Erythroblast (primary cell): ENCODE measurements at regions not wholly inside any gene's neighbourhood (a gene's known extent, or its start where the extent isn't known, plus 50 kb on each side); places are given as distances from the start of the nearest gene placed in this dataset.
"Not testable (repeated sequence)": the region's sequence is repeated elsewhere in the genome, so short reads cannot be mapped to it uniquely, and the experiment has no call there.

Source experiments
- DNase-seq, 2 experiments: peaks; one replicate each; lab custom pipeline; 2025; lab: John Stamatoyannopoulos, UW
- GATA1 ChIP-seq: IDR thresholded peaks from 2 replicates; pipeline ENCODE4 v1.6.1; 2011; ENCODE audit warnings: low read depth, mild to moderate bottlenecking, control low read depth, low read length, moderate library complexity
- POLR2A ChIP-seq: IDR thresholded peaks from 2 replicates; pipeline ENCODE4 v1.6.1; 2011; ENCODE audit warnings: mild to moderate bottlenecking, low read length

DNA sequence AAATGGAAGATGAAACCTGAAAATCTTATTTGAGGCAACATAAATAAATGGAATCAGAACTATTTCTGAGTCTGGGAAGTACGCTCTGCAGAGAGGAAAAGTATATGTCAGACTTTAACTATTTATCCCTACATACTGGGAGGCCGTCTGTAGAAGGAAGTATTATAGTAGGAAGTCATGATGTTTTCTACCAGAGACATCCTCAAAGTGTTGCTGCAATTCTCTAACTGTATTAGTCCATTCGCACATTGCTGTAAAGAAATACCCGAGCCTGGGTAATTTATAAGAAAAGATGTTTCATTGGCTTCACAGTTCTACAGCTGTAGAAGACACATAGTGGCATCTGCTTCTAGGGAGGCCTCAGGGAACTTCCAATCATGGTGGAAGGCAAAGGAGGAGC lies 88.7 kb upstream of the TBL1X start:
- TF ChIP-seq POLR2A (no peak), GATA1 (no peak)
- no peak for DNase-seq

DNA sequence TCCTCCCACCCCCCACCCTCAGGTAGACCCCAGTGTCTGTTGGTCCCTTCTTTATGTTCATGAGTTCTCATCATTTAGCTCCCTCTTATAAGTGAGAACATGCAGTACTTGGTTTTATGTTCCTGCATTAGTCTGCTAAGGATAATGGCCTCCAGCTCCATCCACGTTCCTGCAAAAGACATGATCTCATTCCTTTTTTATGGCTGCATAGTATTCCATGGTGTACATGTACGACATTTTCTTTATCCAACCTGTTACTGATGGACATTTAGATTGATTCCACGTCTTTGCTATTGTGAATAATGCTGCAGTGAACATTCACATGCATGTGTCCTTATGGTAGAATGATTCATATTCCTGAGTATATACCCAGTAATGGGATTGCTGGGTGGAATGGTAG lies 87.6 kb upstream of the TBL1X start:
- DNase-seq, result not testable (repeated sequence)

DNA sequence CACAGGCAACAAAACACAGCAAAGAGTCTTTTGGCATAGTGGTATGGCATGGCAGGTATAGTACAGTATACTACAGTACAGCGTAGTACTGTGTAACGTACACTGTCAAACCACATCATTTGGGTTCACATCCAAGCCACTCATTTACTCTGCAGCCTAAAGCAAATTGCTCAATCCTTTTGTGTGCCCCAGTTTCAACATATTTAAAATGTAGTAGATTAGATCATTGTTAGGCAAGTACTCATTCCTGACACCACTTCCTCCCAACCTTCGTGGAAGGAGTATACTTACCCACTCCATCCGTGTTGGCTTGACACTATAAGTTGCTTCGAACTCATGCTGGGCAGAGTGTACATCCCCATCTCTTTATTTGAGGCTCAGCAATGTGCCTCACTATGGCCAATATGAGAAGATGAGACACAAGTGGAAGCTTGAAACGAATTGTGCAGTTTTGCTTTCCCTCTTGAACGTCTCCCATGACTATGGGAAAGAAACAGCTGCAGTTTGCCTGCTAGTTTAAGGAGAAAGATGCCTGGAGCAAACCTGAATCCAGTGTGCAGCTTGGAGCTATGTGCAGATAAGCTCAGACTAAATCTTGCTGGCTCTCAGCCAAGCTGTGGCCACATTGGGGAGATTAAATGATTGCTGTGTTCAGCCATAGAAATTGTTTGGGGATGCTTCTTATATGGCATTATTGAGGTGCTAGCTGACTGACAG lies 85.7 kb upstream of the TBL1X start:
- DNase-seq, result peak in 1 of 2 experiments; percentile 1
- TF ChIP-seq POLR2A (no peak), GATA1 (no peak)

DNA sequence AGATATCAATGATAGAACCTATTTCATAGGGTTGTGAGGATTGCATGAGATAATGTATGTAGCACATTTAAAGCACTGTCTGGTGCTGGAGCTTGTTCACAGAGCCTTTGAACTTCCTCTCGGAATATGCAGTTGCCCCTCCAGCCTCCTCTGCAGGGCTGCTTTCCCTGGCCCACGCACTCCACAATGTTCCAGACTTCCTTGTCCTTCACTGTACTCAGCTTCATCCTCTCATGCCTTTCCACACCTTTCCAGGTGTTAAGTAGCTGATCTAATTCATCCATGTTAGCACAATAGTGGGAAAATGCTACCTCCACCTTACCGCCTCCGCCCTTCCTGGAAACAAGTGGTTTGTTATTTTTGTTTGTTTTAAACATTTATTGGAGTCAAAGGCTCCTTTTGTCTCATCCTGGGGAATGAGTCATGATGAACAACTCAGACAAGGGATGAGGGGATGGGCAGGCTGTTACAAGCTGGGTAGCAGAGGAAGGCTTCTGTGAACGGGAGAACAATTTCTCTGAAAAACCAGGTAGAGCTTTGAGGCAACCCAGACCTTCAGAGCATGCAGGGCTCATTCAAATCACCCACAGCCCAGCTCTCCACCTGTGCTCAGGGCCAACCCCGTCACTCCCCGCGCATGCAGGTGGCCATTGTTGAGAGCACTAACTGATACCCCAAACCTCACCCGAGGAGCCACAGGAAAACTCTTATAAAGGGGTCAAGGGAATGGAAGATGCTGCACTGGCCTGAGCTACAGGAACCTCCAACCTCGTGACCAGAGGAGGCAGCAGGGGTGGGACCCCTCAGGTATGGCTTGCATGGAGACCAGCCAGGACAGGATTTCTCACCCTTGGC lies 84.9 kb upstream of the TBL1X start:
- TF ChIP-seq GATA1, result no peak
- no peak for TF ChIP-seq POLR2A
- DNase-seq, result no peak

DNA sequence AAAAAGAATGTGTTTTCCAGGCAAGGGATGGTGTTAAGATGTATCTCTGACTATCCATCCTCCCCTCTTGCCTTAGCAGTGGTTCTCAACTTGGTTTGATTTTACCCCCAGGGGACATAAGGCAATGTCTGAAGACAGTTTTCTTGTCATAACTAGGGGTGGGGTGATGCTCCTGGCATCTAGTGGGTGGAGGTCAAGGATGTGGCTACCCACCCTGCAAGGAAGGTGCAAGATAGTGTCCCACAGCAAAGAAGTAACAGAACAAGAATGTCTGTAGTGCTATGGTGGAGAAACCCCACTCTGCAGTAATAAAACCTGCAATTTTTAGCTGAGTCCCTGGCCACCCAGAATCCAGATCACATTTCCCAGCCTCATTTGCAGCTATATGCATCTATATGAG lies 81.2 kb upstream of the TBL1X start:
- DNase-seq, result no peak
- TF ChIP-seq GATA1, result no peak
- no peak for TF ChIP-seq POLR2A

DNA sequence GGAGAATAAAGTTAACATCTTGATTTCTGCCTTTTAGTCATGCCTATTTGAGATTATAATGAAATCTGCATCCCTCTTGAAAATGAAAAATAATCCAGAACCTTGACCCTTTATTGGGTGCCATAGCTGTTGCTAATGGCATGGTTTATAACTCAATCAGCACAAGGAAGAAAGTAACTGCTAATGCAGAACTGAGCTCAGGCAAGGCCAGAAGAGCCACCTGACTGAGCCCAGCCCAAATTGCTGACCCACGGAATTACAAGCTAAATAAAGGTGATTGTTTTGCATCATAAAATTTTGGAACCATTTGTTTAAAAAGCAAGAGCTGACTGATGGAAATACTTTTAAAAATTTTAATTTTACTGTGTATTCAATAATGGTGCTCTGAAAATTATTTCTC lies 76.4 kb upstream of the TBL1X start:
- DNase-seq, result no peak
- TF ChIP-seq GATA1 (no peak), POLR2A (no peak)

DNA sequence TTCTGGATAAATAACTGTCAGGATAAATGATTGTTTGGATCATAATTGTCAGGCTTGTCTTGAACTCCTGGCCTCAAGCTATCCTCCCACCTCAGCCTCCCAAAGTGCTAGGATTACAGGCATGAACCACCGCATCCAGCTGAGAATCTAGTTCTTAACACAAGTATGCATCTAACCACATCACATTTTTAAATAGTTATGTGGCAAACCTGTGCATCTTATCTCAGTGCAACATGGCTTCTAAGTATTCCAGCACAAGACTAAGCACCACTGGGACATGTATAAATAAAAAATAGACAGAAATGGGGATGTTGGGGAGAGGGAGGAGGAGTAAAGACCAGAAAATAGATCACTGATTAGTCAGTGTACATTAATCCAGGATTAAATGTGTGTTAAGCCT lies 74.7 kb upstream of the TBL1X start:
- TF ChIP-seq GATA1 (no peak), POLR2A (no peak)
- no peak for DNase-seq

DNA sequence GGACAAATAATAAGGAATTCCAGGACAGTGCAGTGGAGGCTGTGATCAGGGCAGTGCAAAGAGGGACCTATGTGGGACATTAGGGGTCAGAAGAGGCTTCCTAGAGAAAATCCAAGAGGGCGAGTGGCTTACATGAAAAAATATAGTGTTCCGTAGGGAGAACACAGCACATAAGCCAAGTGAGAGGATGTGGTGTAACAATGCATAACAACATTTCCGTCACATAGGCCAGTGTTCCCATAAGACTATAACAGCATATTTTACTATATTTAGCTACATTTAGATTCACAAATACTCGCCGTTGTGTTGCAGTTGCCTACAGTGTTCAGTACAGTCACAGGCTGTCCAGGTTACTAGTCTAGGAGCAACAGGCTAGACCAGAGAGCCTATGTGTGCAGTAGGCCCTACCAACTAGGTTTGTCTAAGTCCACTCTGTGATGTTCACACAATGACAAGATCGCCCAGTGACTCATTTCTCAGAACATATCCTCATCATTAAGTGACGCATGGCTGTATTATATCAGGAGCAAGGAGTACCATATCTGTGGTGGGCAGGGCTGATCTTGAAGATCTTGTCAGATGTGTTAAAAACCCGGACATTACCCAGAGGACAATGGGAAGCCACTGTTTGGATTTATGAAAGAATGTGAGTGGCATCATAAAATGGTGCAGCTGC lies 74.0 kb upstream of the TBL1X start:
- no peak for TF ChIP-seq GATA1
- no peak for TF ChIP-seq POLR2A
- DNase-seq, result no peak

DNA sequence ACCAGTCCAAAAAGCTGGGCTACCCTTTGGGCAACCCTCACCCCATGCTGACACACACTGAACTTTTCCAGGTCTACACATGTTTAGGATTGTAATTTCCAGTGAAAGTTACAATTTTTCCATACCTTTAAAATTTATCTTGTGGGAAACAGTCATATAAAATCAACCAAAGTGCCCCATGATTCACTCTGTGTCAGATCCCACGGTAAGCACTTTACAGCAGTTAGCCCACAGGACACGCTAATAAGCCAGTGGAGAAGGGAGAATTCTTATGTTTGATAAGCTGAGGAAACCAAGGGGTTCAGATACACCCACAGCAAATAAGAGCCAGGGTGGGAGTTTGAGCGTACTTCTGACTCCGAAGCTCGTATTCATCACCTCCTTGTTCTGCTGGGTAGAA lies 72.4 kb upstream of the TBL1X start:
- TF ChIP-seq POLR2A, result no peak
- TF ChIP-seq GATA1, result no peak
- DNase-seq, result no peak

DNA sequence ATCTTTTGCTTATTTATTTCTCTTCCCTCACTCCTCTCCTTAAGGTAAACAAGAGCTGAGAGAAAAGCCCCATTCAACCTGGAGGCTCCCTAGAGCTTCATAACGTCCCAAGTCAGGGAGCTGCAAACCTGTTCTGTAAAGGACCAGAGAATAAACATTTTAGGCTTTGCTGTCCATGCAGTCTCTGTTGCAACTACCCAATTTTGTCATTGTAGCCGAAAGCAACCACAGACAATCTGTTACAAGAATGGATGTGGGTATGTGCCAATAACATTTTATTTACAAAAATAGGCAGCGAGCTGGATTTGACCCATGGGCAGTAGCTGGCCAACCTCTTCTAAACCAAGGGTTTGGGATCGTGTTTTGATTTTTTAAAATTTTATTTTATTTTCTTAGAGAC lies 71.3 kb upstream of the TBL1X start:
- no peak for DNase-seq
- no peak for TF ChIP-seq GATA1
- no peak for TF ChIP-seq POLR2A

DNA sequence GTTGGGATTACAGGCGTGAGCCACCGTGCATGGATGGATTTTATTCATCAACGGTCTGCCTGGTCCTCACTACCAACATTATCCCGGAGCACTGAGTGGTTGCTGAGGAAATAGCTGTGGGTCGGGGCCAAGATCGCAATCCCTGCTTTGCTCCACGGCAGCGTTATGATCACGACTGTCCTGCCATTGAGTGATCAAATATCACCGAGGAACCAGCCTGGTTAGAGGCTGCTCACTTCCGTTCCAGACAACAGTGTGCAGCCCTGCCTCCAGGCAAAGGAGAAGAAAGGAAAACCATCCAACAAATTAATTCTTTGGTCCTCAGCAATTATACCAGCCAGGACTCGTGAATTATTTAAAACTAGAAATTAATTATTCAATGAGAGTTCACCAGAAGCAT lies 70.6 kb upstream of the TBL1X start:
- DNase-seq, result no peak

DNA sequence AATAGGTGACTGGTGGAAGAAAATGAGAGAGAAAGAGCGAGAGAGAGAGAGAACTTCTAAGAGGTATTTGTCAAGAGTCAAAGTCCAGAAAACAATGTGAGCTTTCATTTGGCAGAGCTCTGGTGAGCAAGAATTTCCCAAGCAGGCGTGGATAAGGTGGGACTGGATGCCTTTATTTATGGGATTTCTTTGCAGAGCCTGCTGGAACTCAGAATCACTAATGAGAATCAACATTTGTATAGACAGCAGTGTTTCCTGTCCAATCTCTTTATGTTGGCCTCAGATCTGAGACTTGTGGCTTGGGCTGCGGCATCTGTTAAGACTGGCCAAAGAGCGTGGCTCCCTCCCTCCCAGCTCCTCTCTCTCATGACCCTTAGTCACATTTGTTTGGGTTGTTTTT lies 67.9 kb upstream of the TBL1X start:
- DNase-seq, result no peak
- TF ChIP-seq POLR2A (no peak), GATA1 (no peak)

More for the DNA sequence above, 70.6 kb upstream of the TBL1X start:
- TF ChIP-seq GATA1 (no peak), POLR2A (no peak)

DNA sequence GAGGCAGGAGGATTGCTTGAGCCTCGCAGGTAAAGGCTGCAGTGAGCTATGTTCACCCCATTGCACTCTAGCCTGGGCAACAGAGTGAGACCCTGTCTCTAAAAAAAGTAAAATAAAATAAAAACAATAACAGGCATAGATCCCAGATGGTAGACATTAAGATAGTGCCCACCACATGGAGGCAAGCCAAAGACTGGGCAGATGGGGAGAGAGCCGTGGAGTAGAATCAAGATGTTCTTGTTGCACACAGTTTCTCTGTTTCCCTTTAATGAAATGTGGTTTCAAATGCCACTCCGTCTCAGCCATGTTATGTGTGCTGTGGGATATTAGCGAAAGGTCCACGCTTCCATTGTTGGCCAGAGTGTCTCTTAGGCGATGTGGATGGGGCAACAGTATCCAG lies 63.8 kb upstream of the TBL1X start:
- TF ChIP-seq GATA1, result no peak

DNA sequence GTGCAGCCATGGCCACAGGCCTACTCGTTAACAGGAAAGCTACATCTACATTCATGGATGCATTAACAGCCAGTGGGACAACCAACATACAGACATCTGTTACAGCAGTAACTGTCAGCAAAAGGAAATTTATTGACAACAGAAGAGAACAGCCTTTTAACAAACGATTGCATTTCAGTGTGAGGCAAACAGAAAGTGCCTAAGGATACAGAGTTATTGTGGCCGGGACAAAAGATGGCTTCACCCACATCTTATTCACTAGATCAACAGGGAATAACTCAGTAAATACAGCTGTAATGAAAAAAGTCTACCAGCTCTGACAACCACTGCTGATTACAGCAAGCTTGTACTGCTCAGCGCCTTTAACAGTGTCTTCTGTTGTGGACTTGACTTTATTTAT lies 61.5 kb upstream of the TBL1X start:
- TF ChIP-seq POLR2A (no peak), GATA1 (no peak)

More for the DNA sequence above, 63.8 kb upstream of the TBL1X start:
- no peak for DNase-seq

DNA sequence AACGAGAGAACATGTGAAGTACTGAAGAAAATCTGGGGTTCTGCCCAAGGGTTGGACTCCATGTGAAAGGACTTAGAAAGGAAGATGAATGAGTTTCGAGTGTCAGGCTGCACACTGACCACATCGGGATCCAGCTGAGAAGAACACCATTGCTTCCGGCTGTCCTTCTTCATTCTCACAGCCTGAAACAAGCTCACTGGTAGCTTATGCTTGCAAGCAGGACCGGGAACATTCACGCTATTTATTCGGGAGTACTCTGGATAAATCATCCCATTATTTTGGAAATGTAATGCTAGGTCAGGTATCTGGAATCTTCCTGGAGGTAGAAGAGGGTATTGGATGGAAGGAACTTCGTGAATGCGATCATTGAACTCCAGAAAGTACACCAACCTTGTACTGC lies 59.2 kb upstream of the TBL1X start:
- DNase-seq, result not testable (repeated sequence)

More for the DNA sequence above, 61.5 kb upstream of the TBL1X start:
- no peak for DNase-seq

DNA sequence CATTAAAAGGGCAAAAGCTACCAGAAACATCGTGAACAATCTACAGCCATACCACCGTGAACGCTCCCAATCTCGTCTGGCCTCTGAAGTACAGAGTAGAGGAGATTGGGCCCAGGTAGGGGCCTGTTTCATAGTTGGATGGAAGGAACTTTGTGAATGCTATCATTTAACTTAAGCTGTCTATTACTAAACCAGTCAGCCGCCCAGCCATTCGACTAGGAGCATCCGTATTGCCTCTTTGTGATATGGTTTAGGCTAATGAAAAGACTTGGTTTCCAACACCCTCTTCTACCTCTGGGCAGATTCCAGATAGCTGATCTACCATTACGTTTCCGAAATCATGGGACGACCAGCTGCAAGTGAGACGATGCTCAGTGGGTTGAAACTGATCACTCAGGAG lies 54.0 kb upstream of the TBL1X start:
- not testable (repeated sequence) for DNase-seq

DNA sequence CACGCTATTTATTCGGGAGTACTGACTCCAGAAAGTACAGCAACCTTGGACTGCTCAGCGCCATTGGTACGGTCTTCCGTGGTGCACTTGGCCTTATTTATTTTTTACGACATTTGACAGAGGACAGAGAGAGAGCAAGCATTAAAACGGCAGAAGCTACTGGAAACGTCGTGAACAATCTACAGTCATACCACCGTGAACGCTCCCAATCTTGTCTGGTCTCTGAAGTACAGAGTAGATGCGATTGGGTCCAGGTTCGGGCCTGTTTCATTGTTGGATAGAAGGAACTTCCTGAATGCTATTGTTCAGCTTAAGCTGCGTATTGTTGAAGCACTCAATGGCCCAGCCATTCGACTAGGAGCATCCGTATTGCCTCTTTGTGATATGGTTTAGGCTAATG lies 53.2 kb upstream of the TBL1X start:
- DNase-seq, result not testable (repeated sequence)
